ENCODE measurements at regions not wholly inside any gene's neighbourhood (a gene's known extent, or its start where the extent isn't known, plus 50 kb on each side); places are given as distances from the start of the nearest gene placed in this dataset.

- Histone ChIP-seq H2AFZ (no peak overlapping the region), H3K4me2 (no peak overlapping the region), H3K9me3 (ENCODE audit: low read depth) (no peaks in the 10 kb centered on the region), H3K27me3 (no peaks in the 10 kb centered on the region), H3K9me2 (replicated peaks; ENCODE audit: insufficient read depth) (no peaks in the 10 kb centered on the region), H3K4me1 (ENCODE audit: insufficient read depth) (peaks cover 10% of the 10 kb centered on the region), H3K79me2 (no peaks in the 10 kb centered on the region), H4K20me1 (ENCODE audit: insufficient read depth, poor library complexity, severe bottlenecking) (no peaks in the 10 kb centered on the region), H3K4me3 (no peak overlapping the region), H3K27ac (no peak overlapping the region), H3K36me3 (replicated peaks; ENCODE audit: insufficient read depth, low read depth) (no peaks in the 10 kb centered on the region)
- TF ChIP-seq CTCF (IDR thresholded peaks at IDR 0.05; ENCODE audit: poor library complexity), result no peak
- TF ChIP-seq EZH2phosphoT487 (IDR thresholded peaks at IDR 0.05; ENCODE audit: low read depth, severe bottlenecking, unreplicated experiment), result no peak
- 37% methylated on average over 3 of the region's 3 CpGs for WGBS (ENCODE audit: low lambda C conversion rate, missing lambda C conversion rate)
- no peak for DNase-seq (ENCODE audit: low spot score)
Measured at GRCh38 chr6:1513215-1513780, 96.4 kb upstream of the FOXC1 start.

- Histone ChIP-seq H3K9me3 (ENCODE audit: low read depth) (no peaks in the 10 kb centered on the region), H3K27me3 (no peaks in the 10 kb centered on the region), H2AFZ (no peak overlapping the region), H3K9me2 (replicated peaks; ENCODE audit: insufficient read depth) (no peaks in the 10 kb centered on the region), H3K4me3 (no peak overlapping the region), H3K4me2 (no peak overlapping the region), H3K27ac (no peak overlapping the region), H3K4me1 (ENCODE audit: insufficient read depth) (peaks cover 10% of the 10 kb centered on the region), H3K79me2 (no peaks in the 10 kb centered on the region), H4K20me1 (ENCODE audit: insufficient read depth, poor library complexity, severe bottlenecking) (no peaks in the 10 kb centered on the region), H3K36me3 (replicated peaks; ENCODE audit: insufficient read depth, low read depth) (no peaks in the 10 kb centered on the region)
- TF ChIP-seq CTCF (IDR thresholded peaks at IDR 0.05; ENCODE audit: poor library complexity) (no peak), EZH2 (IDR thresholded peaks at IDR 0.05; ENCODE audit: borderline replicate concordance) (no peak)
- DNase-seq (ENCODE audit: low spot score), result no peak
- 86% methylated on average over 3 of the region's 3 CpGs for WGBS (ENCODE audit: low lambda C conversion rate, missing lambda C conversion rate)
Measured at GRCh38 chr6:1514078-1514477, 95.6 kb upstream of the FOXC1 start.

- Histone ChIP-seq H3K9me2 (replicated peaks; ENCODE audit: insufficient read depth) (no peaks in the 10 kb centered on the region), H4K20me1 (ENCODE audit: insufficient read depth, poor library complexity, severe bottlenecking) (no peaks in the 10 kb centered on the region), H3K36me3 (replicated peaks; ENCODE audit: insufficient read depth, low read depth) (no peaks in the 10 kb centered on the region), H3K27me3 (no peaks in the 10 kb centered on the region), H2AFZ (no peak overlapping the region), H3K79me2 (no peaks in the 10 kb centered on the region), H3K4me2 (no peak overlapping the region), H3K9me3 (ENCODE audit: low read depth) (no peaks in the 10 kb centered on the region), H3K27ac (no peak overlapping the region), H3K4me1 (ENCODE audit: insufficient read depth) (peaks cover 10% of the 10 kb centered on the region), H3K4me3 (no peak overlapping the region)
- 95% methylated on average over 27 of the region's 31 CpGs for WGBS (ENCODE audit: low lambda C conversion rate, missing lambda C conversion rate)
- TF ChIP-seq EZH2phosphoT487 (IDR thresholded peaks at IDR 0.05; ENCODE audit: low read depth, severe bottlenecking, unreplicated experiment), result no peak
- no peak for TF ChIP-seq EZH2 (IDR thresholded peaks at IDR 0.05; ENCODE audit: borderline replicate concordance)
- no peak for TF ChIP-seq CTCF (IDR thresholded peaks at IDR 0.05; ENCODE audit: poor library complexity)
- no peak for DNase-seq (ENCODE audit: low spot score)
Measured at GRCh38 chr6:1515280-1515679, 94.4 kb upstream of the FOXC1 start.

- H3K27me3 ChIP-seq, result no peaks in the 10 kb centered on the region
- no peak overlapping the region for H3K4me3 ChIP-seq
- TF ChIP-seq EZH2 (IDR thresholded peaks at IDR 0.05; ENCODE audit: borderline replicate concordance), result no peak
- TF ChIP-seq CTCF (IDR thresholded peaks at IDR 0.05; ENCODE audit: poor library complexity), result no peak
- TF ChIP-seq EZH2phosphoT487 (IDR thresholded peaks at IDR 0.05; ENCODE audit: low read depth, severe bottlenecking, unreplicated experiment), result no peak
- H3K4me2 ChIP-seq, result no peak overlapping the region
- DNase-seq (ENCODE audit: low spot score), result no peak
- no peaks in the 10 kb centered on the region for H3K36me3 ChIP-seq (replicated peaks; ENCODE audit: insufficient read depth, low read depth)
- H3K9me3 ChIP-seq (ENCODE audit: low read depth), result no peaks in the 10 kb centered on the region
- H2AFZ ChIP-seq, result no peak overlapping the region
- peaks cover 10% of the 10 kb centered on the region for H3K4me1 ChIP-seq (ENCODE audit: insufficient read depth)
- no peaks in the 10 kb centered on the region for H4K20me1 ChIP-seq (ENCODE audit: insufficient read depth, poor library complexity, severe bottlenecking)
- WGBS (ENCODE audit: low lambda C conversion rate, missing lambda C conversion rate), result 100% methylated on average over 4 of the region's 4 CpGs
- H3K27ac ChIP-seq, result no peak overlapping the region
- H3K79me2 ChIP-seq, result no peaks in the 10 kb centered on the region
- no peaks in the 10 kb centered on the region for H3K9me2 ChIP-seq (replicated peaks; ENCODE audit: insufficient read depth)
Measured at GRCh38 chr6:1515781-1516180, 93.9 kb upstream of the FOXC1 start.
